Hepatocyte (in vitro differentiated cells): ENCODE measurements at regions not wholly inside any gene's neighbourhood (a gene's known extent, or its start where the extent isn't known, plus 50 kb on each side); places are given as distances from the start of the nearest gene placed in this dataset.

Source experiments
- EZH2 ChIP-seq: fragments of 200-600 bp; sonication (generic); IDR thresholded peaks from 2 replicates; pipeline ENCODE4 v1.6.1; 2016; ENCODE audit warnings: antibody characterized with exemption, mild to moderate bottlenecking, borderline replicate concordance
- EZH2phosphoT487 ChIP-seq: fragments of 200-600 bp; sonication (generic); IDR thresholded peaks from one replicate; pipeline ENCODE4 v1.6.1; 2018; ENCODE audit warnings: antibody characterized with exemption, mild to moderate bottlenecking, low read depth, moderate library complexity; ENCODE audit not compliant: unreplicated experiment, severe bottlenecking
- TF ChIP-seq, protein P1 (sequence below): fragments of 200-600 bp; sonication (generic); IDR thresholded peaks from 2 replicates; pipeline ENCODE4 v1.5.1; 2016; ENCODE audit warnings: antibody characterized with exemption, mild to moderate bottlenecking; ENCODE audit not compliant: poor library complexity

DNA sequence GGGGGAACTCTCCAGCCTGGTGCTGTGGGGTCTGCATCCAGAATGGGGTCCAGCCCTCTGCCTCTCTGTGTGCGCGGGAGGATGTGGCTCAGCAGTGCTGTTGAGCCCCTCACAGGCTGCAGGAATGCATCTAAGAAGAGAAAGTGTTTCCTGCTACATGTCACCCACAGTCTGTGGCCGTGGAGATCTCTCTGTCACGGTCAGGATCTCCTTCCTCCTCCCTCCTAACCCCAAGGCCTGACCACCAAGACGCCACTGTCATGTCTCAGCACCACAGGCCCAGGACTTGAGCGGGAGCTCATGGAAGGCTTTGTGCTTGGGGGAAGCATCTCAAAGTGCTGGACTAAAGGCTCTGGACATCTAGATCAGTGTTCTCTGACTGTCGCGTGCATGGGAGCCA, 90.1 kb downstream of the SREK1 start:
- TF ChIP-seq, protein P1, sequence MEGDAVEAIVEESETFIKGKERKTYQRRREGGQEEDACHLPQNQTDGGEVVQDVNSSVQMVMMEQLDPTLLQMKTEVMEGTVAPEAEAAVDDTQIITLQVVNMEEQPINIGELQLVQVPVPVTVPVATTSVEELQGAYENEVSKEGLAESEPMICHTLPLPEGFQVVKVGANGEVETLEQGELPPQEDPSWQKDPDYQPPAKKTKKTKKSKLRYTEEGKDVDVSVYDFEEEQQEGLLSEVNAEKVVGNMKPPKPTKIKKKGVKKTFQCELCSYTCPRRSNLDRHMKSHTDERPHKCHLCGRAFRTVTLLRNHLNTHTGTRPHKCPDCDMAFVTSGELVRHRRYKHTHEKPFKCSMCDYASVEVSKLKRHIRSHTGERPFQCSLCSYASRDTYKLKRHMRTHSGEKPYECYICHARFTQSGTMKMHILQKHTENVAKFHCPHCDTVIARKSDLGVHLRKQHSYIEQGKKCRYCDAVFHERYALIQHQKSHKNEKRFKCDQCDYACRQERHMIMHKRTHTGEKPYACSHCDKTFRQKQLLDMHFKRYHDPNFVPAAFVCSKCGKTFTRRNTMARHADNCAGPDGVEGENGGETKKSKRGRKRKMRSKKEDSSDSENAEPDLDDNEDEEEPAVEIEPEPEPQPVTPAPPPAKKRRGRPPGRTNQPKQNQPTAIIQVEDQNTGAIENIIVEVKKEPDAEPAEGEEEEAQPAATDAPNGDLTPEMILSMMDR, result no peak
- TF ChIP-seq EZH2phosphoT487 (no peak), EZH2 (no peak)
